ENCODE measurements at regions not wholly inside any gene's neighbourhood (a gene's known extent, or its start where the extent isn't known, plus 50 kb on each side); places are given as distances from the start of the nearest gene placed in this dataset.

GRCh38 chr10:101297901-101298486 is 56.0 kb upstream of the BTRC start:
- intact Hi-C loops (cut with micrococcal nuclease) (loop anchor here (10.0 kb wide), 1 partner anchor 487 kb away; the partner anchor contains the start of gene NPM3), dilution Hi-C loops (cut with HindIII; ENCODE audit: low sequenced_read_pairs, unreplicated experiment) (loop anchor here (25.0 kb wide), 1 partner anchor 164 kb away; no protein-coding TSS in a partner anchor), in situ Hi-C loops (cut with MboI; ENCODE audit: low sequenced_read_pairs) (loop anchor here (25.0 kb wide), 1 partner anchor 139 kb away; no protein-coding TSS in a partner anchor)
- Histone ChIP-seq H3K9me1 (ENCODE audit: insufficient read depth, low read length) (no peaks in the 10 kb centered on the region), H4K20me1 (ENCODE audit: insufficient read depth, low read length) (no peaks in the 10 kb centered on the region), H2BK5ac (ENCODE audit: low read depth, low read length, poor library complexity, severe bottlenecking) (no peak overlapping the region), H3K9me3 (ENCODE audit: control insufficient read depth, insufficient read depth, low read length) (no peaks in the 10 kb centered on the region), H3K18ac (ENCODE audit: low read depth, low read length) (no peak overlapping the region), H3K4me1 (ENCODE audit: control insufficient read depth, insufficient read depth, low read length) (no peaks in the 10 kb centered on the region), H2AK9ac (replicated peaks; ENCODE audit: low read depth, low read length, poor library complexity) (no peak overlapping the region), H3K56ac (ENCODE audit: extremely low read depth, insufficient read depth, low read length) (no peak overlapping the region), H3K9ac (ENCODE audit: low read depth, low read length) (no peak overlapping the region), H3K23ac (ENCODE audit: low read depth, low read length) (no peak overlapping the region), H4K91ac (ENCODE audit: insufficient read depth, low read depth, low read length) (no peak overlapping the region), H2BK120ac (ENCODE audit: low read depth, low read length) (no peak overlapping the region), H3K4me3 (ENCODE audit: insufficient read depth, low read depth, low read length) (no peak overlapping the region), H2AFZ (replicated peaks; ENCODE audit: low read length, poor library complexity) (no peak overlapping the region), H2AK5ac (ENCODE audit: low read depth, low read length) (no peak overlapping the region), H2BK20ac (ENCODE audit: low read depth, low read length) (no peak overlapping the region), H3K79me1 (ENCODE audit: low read depth in 1 of 2, low read length in 2 of 2) (no peaks in the 10 kb centered on the region), H4K5ac (ENCODE audit: low read depth, low read length) (no peak overlapping the region), H3K36me3 (ENCODE audit: control insufficient read depth, insufficient read depth, low read length) (no peaks in the 10 kb centered on the region), H3K27me3 (ENCODE audit: control insufficient read depth, insufficient read depth, low read length) (peaks cover 68% of the 10 kb centered on the region), H3K4me2 (ENCODE audit: low read depth, low read length) (no peak overlapping the region), H3K14ac (replicated peaks; ENCODE audit: low read depth, low read length) (no peak overlapping the region), H4K8ac (ENCODE audit: low read depth in 2 of 2, low read length in 2 of 2) (no peak overlapping the region), H3K4ac (ENCODE audit: low read depth, low read length) (no peak overlapping the region), H3K27ac (ENCODE audit: insufficient read depth, low read length) (no peak overlapping the region), H2BK15ac (ENCODE audit: low read depth, low read length) (no peak overlapping the region)
- 0% methylated on average over 3 of the region's 9 CpGs; no CpG with 5 or more reads in 1 of the 2 experiments for WGBS, 2 experiments (ENCODE audit: extremely low coverage in 2 of 2, insufficient read length in 1 of 2)
- POLR2A ChIA-PET (ENCODE audit: unreplicated experiment): no interaction called here
- BruUV-seq (replicated peaks): no TSS peak
- TF ChIP-seq RFX5 (IDR thresholded peaks at IDR 0.05; ENCODE audit: low read depth, low read length) (no peak), NFE2L2 (IDR thresholded peaks at IDR 0.05; ENCODE audit: low read depth, low read length) (no peak), CEBPB (IDR thresholded peaks at IDR 0.05; ENCODE audit: low read depth, low read length) (no peak), SMC3 (IDR thresholded peaks at IDR 0.05; ENCODE audit: low read depth, low read length) (peak; percentile 19; the same call in 1 of the 2 replicates), CHD1 (IDR thresholded peaks at IDR 0.05; ENCODE audit: low read depth, low read length) (no peak), MAFK (IDR thresholded peaks at IDR 0.05; ENCODE audit: low read depth, low read length) (no peak), USF2 (IDR thresholded peaks at IDR 0.05; ENCODE audit: low read depth, low read length) (no peak), MXI1 (IDR thresholded peaks at IDR 0.05; ENCODE audit: borderline replicate concordance, low read depth, low read length) (no peak), RCOR1 (IDR thresholded peaks at IDR 0.05; ENCODE audit: insufficient replicate concordance, low read length) (no peak), CTCF (conservative IDR thresholded peaks at IDR 0.05; ENCODE audit: low read depth, low read length) (peak; percentile 67), BHLHE40 (IDR thresholded peaks at IDR 0.05; ENCODE audit: low read depth, low read length) (no peak)
- TF ChIP-seq, protein P1, sequence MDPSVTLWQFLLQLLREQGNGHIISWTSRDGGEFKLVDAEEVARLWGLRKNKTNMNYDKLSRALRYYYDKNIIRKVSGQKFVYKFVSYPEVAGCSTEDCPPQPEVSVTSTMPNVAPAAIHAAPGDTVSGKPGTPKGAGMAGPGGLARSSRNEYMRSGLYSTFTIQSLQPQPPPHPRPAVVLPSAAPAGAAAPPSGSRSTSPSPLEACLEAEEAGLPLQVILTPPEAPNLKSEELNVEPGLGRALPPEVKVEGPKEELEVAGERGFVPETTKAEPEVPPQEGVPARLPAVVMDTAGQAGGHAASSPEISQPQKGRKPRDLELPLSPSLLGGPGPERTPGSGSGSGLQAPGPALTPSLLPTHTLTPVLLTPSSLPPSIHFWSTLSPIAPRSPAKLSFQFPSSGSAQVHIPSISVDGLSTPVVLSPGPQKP (IDR thresholded peaks at IDR 0.05; ENCODE audit: borderline replicate concordance, low read depth, low read length): no peak
- DNase-seq: peak; percentile 39
- ATAC-seq (ENCODE audit: low read depth): peak; percentile 89
- CTCF ChIA-PET: interaction anchor here (0.5 to 0.8 kb wide), 3 partner anchors 8 to 125 kb away, joined by 3 to 4 read pairs (median 3); no protein-coding TSS in a partner anchor
